DOHH2 (cell line): ENCODE measurements at regions not wholly inside any gene's neighbourhood (a gene's known extent, or its start where the extent isn't known, plus 50 kb on each side); places are given as distances from the start of the nearest gene placed in this dataset.

ENCODE experiments used
- EZH2phosphoT487 ChIP-seq: fragments of 200-600 bp; sonication (generic); IDR thresholded peaks from 2 replicates; pipeline ENCODE4 v1.6.1; 2017; ENCODE audit warnings: borderline replicate concordance, mild to moderate bottlenecking, antibody characterized with exemption, low read length, moderate library complexity, mixed read lengths
- TF ChIP-seq, protein P1 (sequence below): fragments of 200-600 bp; sonication (generic); IDR thresholded peaks from one replicate; pipeline ENCODE4 v1.5.1; 2014; ENCODE audit warnings: antibody characterized with exemption, mild to moderate bottlenecking, low read depth, low read length; ENCODE audit not compliant: poor library complexity, severe bottlenecking

DNA sequence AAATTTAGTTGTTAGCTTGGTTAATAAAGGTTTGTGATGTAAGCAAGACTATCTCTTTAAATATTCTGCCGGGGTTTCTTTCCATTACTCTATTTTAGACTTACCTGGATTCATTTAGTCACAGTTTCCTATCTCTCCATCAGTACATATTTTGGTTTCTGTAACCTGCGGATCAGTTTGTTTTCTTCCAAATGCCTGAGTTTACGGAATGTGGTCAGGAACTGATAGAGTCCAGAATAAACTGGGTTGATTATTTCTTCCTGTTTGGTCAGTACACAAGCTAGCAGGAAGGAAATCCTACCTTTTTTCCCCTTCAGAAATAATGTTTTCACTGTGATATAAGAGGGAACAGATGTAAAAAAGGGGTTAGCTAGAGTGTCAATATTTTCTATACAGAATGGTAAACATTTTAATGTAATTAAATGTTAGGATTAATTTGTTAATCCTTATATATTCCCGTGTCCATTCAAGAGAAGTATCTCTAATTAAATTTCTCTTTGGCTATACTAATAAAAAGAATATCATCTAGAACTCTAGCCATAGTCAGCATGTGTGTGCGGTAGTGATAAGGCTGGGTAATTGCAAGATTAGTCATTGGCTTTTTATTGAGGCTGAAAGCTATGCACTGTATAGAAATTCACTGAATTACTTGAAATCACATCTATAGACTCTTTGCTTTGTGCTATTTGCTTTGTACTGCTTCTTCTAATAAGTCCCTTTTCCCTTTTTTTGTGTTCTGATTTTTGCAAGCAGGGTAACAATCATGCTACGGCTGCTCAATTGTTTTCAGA, 144.7 kb upstream of the ADGRL4 start:
- TF ChIP-seq, protein P1, sequence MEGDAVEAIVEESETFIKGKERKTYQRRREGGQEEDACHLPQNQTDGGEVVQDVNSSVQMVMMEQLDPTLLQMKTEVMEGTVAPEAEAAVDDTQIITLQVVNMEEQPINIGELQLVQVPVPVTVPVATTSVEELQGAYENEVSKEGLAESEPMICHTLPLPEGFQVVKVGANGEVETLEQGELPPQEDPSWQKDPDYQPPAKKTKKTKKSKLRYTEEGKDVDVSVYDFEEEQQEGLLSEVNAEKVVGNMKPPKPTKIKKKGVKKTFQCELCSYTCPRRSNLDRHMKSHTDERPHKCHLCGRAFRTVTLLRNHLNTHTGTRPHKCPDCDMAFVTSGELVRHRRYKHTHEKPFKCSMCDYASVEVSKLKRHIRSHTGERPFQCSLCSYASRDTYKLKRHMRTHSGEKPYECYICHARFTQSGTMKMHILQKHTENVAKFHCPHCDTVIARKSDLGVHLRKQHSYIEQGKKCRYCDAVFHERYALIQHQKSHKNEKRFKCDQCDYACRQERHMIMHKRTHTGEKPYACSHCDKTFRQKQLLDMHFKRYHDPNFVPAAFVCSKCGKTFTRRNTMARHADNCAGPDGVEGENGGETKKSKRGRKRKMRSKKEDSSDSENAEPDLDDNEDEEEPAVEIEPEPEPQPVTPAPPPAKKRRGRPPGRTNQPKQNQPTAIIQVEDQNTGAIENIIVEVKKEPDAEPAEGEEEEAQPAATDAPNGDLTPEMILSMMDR: no peak
- no peak for TF ChIP-seq EZH2phosphoT487
